Esophagus muscularis mucosa (tissue), 4 donors: ENCODE measurements at regions not wholly inside any gene's neighbourhood (a gene's known extent, or its start where the extent isn't known, plus 50 kb on each side); places are given as distances from the start of the nearest gene placed in this dataset.

ENCODE experiments used
- DNase-seq: peaks from one replicate; pipeline ENCODE4 v3.0.0-alpha.2; 2017; ENCODE audit errors: extremely low spot score
- H3K27ac ChIP-seq, 4 donors: fragments of 200-600 bp; sonication (generic); replicated peaks in 1 of 4; 1 replicate in 3 of 4; 2 replicates in 1 of 4; pipeline ENCODE4 v1.5.1; 2016 to 2019; ENCODE audit warnings: mild to moderate bottlenecking in 1 of 4
- H3K27me3 ChIP-seq, 4 donors: fragments of 200-600 bp; sonication (generic); one replicate each; pipeline versions ENCODE4 v1.5.1 to v1.6.0; 2016 to 2019
- H3K36me3 ChIP-seq, 4 donors: fragments of 200-600 bp; sonication (generic); one replicate each; pipeline ENCODE4 v1.5.1; 2016 to 2019
- H3K4me1 ChIP-seq, 4 donors: fragments of 200-600 bp; sonication (generic); one replicate each; pipeline ENCODE4 v1.5.1; 2016 to 2019
- H3K4me3 ChIP-seq, 4 donors: fragments of 200-600 bp; sonication (generic); 1 replicate in 2 of 4; 2 replicates in 2 of 4; pipeline ENCODE4 v1.5.1; 2016 to 2019; ENCODE audit warnings: mild to moderate bottlenecking in 4 of 4, moderate library complexity in 1 of 4
- H3K9me3 ChIP-seq, 4 donors: fragments of 200-600 bp; sonication (generic); 1 replicate in 3 of 4; 2 replicates in 1 of 4; pipeline ENCODE4 v1.5.1; 2016 to 2019
- EP300 ChIP-seq: sonication (generic); formaldehyde crosslinking; IDR thresholded peaks from one replicate; pipeline ENCODE4 v1.6.1; 2017; ENCODE audit warnings: antibody characterized with exemption
- POLR2A ChIP-seq: fragments of 450-650 bp; IDR thresholded peaks from one replicate; pipeline ENCODE4 v1.6.1; 2017; ENCODE audit warnings: antibody characterized with exemption, moderate library complexity, mild to moderate bottlenecking, low read depth
- POLR2AphosphoS5 ChIP-seq, 2 donors: sonication (generic); formaldehyde crosslinking; IDR thresholded peaks; one replicate each; pipeline ENCODE4 v1.6.1; 2017; ENCODE audit warnings: antibody characterized with exemption in 2 of 2
- WGBS: methylation state at CpG from one replicate; pipeline ENCODE4 v1.1.5; 2018; 5-methylcytosine and 5-hydroxymethylcytosine counted together
- intact Hi-C: fragments of 100-400 bp; cut with DNase I; formaldehyde crosslinking; loops from one replicate; pipeline ENCODE4 v1.15.1; 2023
- TF ChIP-seq, protein P1 (sequence below), 3 experiments: fragments of 200-600 bp in 2 of 3; fragments of 450-650 bp in 1 of 3; sonication (generic) in 2 of 3; IDR thresholded peaks; one replicate each; pipeline ENCODE4 v1.5.1; 2017 to 2019; ENCODE audit warnings: antibody characterized with exemption in 3 of 3, mild to moderate bottlenecking in 2 of 3, moderate library complexity in 1 of 3

DNA sequence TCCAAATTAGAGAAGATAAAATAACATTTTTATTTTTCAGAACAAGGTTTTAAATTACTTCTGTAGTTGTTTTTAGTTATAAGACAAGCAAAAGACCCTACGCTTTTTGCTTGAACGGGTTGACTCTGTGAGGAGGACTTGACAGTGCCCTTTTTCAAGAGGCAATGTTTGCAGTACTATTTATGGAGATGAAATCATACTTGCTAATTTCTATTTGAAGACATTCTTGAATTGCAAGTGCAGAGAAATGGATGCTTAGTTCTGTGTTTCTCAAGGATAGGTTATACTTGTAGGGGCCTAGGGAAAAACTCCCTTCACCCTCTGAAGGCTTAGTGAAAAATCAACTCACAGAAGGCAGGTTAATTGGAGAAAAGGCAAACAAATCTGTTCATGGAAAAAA lies 1229.5 kb downstream of the REEP3 start:
- H3K36me3 ChIP-seq = no peaks in the 10 kb centered on the region
- H3K9me3 ChIP-seq = no peaks in the 10 kb centered on the region
- H3K4me1 ChIP-seq = no peaks in the 10 kb centered on the region
- no peak overlapping the region for H3K27ac ChIP-seq
- no peak for DNase-seq
- intact Hi-C loops = no loop called here
- no peak overlapping the region for H3K4me3 ChIP-seq
- WGBS = 70% methylated on average over 2 of the region's 2 CpGs
- no peaks in the 10 kb centered on the region for H3K27me3 ChIP-seq
- TF ChIP-seq POLR2AphosphoS5 (IDR thresholded peaks at IDR 0.05) (no peak), EP300 (no peak), POLR2A (no peak)

DNA sequence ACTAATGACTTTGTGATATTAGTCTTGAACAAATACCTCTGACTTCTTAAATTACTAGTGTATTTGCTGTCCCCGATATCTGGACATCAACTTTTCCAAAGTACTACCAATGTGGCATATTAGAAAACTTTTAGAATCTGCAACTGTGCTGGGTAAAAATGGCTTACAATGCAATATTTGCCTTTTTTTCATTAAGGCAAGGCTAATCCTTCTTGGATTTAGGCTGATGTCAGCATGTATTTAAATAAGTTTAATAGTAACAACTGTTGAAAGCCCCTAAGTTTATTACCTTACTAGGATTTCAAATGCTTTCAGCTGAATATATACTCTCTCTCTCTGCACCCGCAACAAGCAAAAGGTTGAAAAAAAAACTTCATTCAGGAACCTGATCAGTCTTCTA lies 1232.3 kb downstream of the REEP3 start:
- DNase-seq = no peak
- intact Hi-C loops = no loop called here
- Histone ChIP-seq H3K9me3 (no peaks in the 10 kb centered on the region), H3K4me3 (no peak overlapping the region), H3K4me1 (no peaks in the 10 kb centered on the region), H3K27ac (no peak overlapping the region), H3K27me3 (no peaks in the 10 kb centered on the region), H3K36me3 (no peaks in the 10 kb centered on the region)
- 98% methylated on average over 2 of the region's 2 CpGs for WGBS
- TF ChIP-seq, protein P1, sequence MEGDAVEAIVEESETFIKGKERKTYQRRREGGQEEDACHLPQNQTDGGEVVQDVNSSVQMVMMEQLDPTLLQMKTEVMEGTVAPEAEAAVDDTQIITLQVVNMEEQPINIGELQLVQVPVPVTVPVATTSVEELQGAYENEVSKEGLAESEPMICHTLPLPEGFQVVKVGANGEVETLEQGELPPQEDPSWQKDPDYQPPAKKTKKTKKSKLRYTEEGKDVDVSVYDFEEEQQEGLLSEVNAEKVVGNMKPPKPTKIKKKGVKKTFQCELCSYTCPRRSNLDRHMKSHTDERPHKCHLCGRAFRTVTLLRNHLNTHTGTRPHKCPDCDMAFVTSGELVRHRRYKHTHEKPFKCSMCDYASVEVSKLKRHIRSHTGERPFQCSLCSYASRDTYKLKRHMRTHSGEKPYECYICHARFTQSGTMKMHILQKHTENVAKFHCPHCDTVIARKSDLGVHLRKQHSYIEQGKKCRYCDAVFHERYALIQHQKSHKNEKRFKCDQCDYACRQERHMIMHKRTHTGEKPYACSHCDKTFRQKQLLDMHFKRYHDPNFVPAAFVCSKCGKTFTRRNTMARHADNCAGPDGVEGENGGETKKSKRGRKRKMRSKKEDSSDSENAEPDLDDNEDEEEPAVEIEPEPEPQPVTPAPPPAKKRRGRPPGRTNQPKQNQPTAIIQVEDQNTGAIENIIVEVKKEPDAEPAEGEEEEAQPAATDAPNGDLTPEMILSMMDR (IDR thresholded peaks at IDR 0.05) = no peak
- TF ChIP-seq EP300 (no peak), POLR2AphosphoS5 (IDR thresholded peaks at IDR 0.05) (no peak)

DNA sequence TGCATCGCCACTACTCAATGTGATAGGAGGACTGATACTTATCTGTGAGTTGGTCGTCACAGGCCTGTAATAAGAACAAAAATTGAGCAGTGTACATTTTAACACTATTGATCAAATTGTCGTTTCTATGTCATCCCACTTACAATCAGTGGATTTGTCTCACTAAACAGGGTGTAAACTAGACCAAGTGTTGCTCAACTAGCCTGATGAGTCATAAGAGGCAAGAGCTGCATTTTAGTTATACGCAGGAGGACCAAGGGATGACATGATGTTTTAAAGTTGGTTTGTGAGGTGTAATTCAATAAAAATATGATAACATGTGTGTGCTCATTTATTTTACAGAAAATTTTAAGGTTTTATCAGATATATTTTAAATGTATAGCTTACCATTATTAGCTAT lies 1239.2 kb downstream of the REEP3 start:
- Histone ChIP-seq H3K27me3 (no peaks in the 10 kb centered on the region), H3K9me3 (no peaks in the 10 kb centered on the region), H3K36me3 (no peaks in the 10 kb centered on the region), H3K27ac (no peak overlapping the region), H3K4me1 (no peaks in the 10 kb centered on the region), H3K4me3 (no peak overlapping the region)
- TF ChIP-seq EP300 (no peak), POLR2A (no peak), POLR2AphosphoS5 (IDR thresholded peaks at IDR 0.05) (no peak)
- TF ChIP-seq, protein P1 (IDR thresholded peaks at IDR 0.05) = no peak
- DNase-seq = no peak
- 82% methylated on average over 4 of the region's 4 CpGs for WGBS
- intact Hi-C loops = no loop called here

DNA sequence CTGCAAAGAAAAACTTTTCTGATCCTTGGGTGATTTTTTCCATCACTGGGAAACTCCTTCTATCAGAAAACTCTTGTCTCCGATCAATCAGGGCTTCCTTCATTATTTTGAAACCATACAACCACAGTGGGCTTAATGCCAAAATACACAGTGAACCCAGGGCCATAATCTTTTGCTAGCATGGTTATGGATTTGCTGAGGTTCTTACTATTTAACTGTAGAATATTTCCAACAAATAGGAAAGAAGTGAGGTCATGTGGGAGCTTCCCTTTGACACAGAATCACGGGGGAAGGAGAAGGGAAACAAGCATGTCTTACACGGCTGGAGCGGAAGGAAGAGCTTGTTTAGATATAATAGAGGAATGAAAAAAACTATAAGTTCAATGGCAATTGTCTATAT lies 1241.7 kb downstream of the REEP3 start:
- Histone ChIP-seq H3K9me3 (no peaks in the 10 kb centered on the region), H3K4me3 (no peak overlapping the region), H3K27me3 (no peaks in the 10 kb centered on the region), H3K27ac (no peak overlapping the region), H3K4me1 (no peaks in the 10 kb centered on the region), H3K36me3 (no peaks in the 10 kb centered on the region)
- no peak for DNase-seq
- TF ChIP-seq POLR2A = no peak
- TF ChIP-seq, protein P1 (IDR thresholded peaks at IDR 0.05) = no peak
- TF ChIP-seq POLR2AphosphoS5 (IDR thresholded peaks at IDR 0.05) = no peak
- no peak for TF ChIP-seq EP300
- 67% methylated on average over 4 of the region's 4 CpGs for WGBS
- intact Hi-C loops = no loop called here

DNA sequence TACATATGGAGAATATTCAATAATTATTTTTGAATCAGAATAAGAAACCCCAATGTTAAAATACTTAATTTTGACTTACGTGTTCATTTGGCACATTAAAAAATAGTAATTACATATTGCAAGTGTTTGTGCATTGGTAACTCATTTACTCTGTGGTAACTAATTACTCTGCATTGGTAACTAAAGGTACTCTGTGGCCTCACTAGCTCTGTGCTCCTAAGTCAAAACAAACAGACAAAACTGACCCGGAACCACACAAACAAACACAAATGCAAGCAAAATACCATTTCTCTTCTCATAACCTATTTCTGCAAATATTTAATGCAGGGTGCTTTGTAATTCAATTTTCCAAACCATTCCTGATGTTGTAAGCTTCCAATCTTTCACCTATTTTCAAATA lies 1244.3 kb downstream of the REEP3 start:
- Histone ChIP-seq H3K9me3 (no peaks in the 10 kb centered on the region), H3K27ac (no peak overlapping the region), H3K27me3 (no peaks in the 10 kb centered on the region), H3K4me3 (no peak overlapping the region), H3K4me1 (no peaks in the 10 kb centered on the region), H3K36me3 (no peaks in the 10 kb centered on the region)
- intact Hi-C loops = no loop called here
- TF ChIP-seq EP300 (no peak), POLR2AphosphoS5 (IDR thresholded peaks at IDR 0.05) (no peak), POLR2A (no peak)
- TF ChIP-seq, protein P1 (IDR thresholded peaks at IDR 0.05) = no peak
- no peak for DNase-seq
- 80% methylated on average over 2 of the region's 2 CpGs for WGBS
